Astrocyte of the hippocampus (primary cell): ENCODE measurements at regions not wholly inside any gene's neighbourhood (a gene's known extent, or its start where the extent isn't known, plus 50 kb on each side); places are given as distances from the start of the nearest gene placed in this dataset.

ENCODE experiments used
- DNase-seq: peaks from one replicate; pipeline ENCODE4 v3.0.0; 2011; ENCODE audit warnings: low read depth, low spot score

DNA sequence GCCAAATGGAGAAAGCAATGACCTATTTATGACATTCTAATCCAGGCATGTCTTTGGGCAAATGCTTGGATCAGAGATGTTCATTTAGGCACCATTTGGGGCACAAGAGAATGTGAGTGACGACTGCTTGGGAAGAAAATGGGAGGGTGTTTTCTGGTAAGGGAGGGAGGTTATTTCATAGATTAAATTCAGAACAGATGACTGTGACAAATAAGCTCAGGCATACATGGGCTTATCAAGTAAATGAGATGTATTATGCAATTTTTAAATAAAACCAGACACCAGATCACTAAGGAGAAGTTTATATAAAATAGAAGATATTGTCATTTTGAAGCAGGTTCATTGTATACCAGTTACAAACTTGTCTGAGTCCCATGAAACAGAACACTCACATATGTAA is 71.4 kb upstream of the UGT8 start:
- DNase-seq: no peak

DNA sequence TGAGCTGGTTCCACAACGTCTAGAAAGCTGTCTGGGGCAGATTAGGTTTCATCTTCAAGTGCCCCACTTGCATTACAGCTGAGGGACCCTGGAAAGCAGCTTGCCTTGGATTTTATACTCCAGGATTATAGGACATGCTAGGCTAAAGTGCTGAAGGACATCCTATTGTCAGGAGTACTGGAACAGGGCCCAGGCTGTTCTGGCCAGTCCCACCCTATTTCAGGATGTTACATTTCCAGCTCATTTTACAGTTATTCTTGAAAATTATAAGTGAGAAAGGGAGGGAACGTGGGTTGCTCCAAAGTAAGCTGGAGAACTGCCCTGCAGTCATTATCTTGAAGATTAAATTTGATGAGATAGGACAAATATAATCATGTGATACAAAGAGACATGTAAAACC is 71.0 kb upstream of the UGT8 start:
- no peak for DNase-seq

DNA sequence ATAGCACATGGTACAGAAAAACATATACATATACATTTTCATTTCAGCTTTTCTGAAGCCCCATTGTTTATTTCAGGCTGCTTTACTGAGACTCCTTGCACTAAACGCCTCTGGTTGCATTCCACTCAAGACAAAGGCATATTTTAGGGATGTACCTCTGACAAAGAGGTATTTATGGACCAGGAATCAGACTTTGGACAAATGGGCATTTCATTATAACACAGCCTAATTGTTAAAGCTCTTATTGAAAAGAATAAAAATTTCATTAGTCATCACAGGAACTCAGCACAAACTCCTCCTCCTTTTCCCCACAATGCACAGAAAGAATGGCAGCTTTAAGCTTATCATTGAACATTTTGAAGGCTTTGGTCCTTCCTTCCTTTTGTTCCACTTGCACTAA is 62.9 kb upstream of the UGT8 start:
- peak; percentile 5 for DNase-seq

DNA sequence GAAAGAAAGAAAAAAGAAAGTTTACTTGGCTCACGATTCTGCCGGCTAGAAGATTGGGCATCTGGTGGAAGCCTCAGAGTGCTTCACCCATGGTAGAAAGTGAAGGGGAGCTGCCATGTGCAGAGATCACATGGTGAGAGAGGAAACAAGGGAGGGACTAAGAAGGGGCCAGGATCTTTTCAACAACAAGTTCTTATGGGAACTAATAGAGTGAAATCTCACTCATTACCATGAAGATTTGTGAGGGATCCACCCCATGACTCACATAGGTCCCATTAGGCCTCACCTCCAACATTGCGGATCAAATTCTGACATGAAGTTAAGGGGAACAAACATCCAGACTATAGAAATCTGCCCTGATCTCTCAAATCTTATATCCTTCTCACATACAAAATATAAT is 61.3 kb upstream of the UGT8 start:
- no peak for DNase-seq

DNA sequence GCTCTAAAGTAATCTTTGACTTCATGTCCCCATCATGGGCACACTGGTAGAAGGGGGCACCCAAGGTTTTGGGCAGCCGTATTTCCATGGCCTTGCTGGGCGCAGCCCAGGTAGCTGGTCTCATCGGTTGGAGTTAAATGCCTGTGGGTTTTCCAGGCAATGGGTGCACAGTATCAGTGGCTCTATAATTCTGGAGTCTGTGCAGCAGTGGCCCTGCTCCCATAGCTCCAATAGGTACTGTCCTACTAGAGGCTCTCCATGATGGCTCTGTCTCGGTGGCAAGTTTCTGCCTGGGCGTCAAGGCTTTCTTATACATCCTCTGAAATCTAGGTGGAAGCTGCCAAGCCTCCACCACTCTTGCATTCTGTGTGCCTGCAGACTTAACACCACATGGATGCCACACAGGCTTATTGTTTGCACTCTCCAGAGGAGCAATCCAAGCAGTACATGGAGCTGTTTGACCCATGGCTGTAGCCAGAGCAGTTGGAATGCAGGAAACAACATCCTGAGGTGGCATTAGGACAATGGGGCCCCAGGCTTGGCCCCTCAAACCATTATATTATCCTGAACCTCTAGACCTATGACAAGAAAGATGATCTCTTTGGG is 60.5 kb upstream of the UGT8 start:
- DNase-seq: no peak

DNA sequence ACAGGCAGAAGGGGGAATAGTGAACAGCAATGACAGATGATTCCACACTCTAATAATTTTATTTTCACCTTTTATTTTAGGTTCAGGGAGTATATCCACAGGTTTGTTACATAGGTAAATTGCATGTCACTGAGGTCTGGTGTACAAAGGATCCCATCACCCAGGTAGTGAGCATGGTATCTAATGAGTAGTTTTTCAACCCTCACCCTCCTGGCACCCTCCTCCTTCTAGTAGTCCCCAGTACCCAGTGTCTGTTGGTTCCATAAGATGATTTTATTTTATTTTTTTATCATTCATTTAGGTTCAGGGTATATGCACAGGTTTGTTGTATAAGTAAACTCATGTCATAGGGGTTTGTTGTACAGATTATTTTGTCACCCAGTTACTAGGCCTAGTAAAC is 58.6 kb upstream of the UGT8 start:
- DNase-seq: no peak

DNA sequence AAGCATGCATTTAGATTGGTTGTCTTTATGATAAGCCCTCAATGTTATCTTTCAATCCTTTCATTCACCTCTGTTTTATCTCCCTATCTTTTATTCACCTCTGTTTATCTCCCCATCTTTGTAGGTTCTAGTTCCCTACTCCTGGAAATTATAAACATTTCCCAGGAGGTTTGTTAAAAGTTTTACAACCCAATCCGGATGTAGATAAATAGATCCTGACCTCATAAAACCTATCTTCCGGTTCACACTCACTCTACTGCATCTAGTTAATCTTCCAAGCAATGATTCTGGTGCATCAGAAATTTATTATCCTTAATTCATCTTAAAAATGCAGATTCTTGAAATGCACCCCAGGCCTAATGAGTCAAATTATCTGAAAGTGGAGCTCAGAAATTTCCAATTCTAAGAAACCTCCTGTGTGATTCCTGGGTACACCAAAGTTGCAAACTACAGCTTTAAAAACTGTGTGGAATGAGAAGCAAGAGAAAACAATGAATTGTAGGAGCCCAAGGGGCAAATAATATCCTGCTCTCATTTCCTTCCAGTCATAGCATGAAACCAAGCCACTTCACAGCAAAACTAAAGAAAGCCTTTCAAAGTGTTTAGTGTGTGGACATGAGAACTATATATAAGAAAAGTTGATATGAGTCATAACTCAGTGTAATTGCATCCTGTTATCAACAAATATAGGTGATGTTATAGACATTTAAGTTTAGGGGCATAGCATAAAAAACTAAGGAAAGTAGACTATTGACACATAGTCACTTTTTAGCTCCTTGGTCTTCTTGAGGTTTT is 51.1 kb upstream of the UGT8 start:
- DNase-seq: no peak
